ENCODE measurements at regions not wholly inside any gene's neighbourhood (a gene's known extent, or its start where the extent isn't known, plus 50 kb on each side); places are given as distances from the start of the nearest gene placed in this dataset.

GRCh38 chr22:27612115-27612514, 189.4 kb downstream of the MN1 start:
- TF ChIP-seq CTCF (IDR thresholded peaks at IDR 0.05; ENCODE audit: insufficient read depth, low read depth, low read length), result no peak
- no peak for TF ChIP-seq EZH2 (IDR thresholded peaks at IDR 0.05; ENCODE audit: insufficient read depth, low read length)
- Histone ChIP-seq H3K27me3 (ENCODE audit: insufficient read depth, low read length) (peaks cover 15% of the 10 kb centered on the region), H3K9me3 (ENCODE audit: insufficient read depth, low read depth, low read length) (no peaks in the 10 kb centered on the region), H3K4me3 (ENCODE audit: insufficient read depth, low read depth, low read length) (no peak overlapping the region), H3K27ac (ENCODE audit: low read depth, low read length) (no peak overlapping the region), H3K9ac (ENCODE audit: low read length) (no peak overlapping the region), H4K20me1 (ENCODE audit: insufficient read depth, low read length) (no peaks in the 10 kb centered on the region), H3K79me2 (ENCODE audit: insufficient read depth, low read length) (no peaks in the 10 kb centered on the region), H2AFZ (ENCODE audit: low read depth, low read length) (no peak overlapping the region), H3K4me2 (ENCODE audit: low read length) (no peak overlapping the region), H3K36me3 (ENCODE audit: insufficient read depth, low read length) (no peaks in the 10 kb centered on the region), H3K4me1 (ENCODE audit: insufficient read depth, low read length) (no peaks in the 10 kb centered on the region)
- H3K27me3 Mint-ChIP-seq (ENCODE audit: low read depth, unreplicated experiment), result peaks cover 26% of the 10 kb centered on the region
- H3K4me1 Mint-ChIP-seq (ENCODE audit: low read depth, unreplicated experiment), result peaks cover 6% of the 10 kb centered on the region
- DNase-seq (ENCODE audit: low read depth), result no peak
- no peak for FAIRE-seq
- H3K36me3 Mint-ChIP-seq (ENCODE audit: low read depth, unreplicated experiment), result peaks cover 3% of the 10 kb centered on the region
- H3K4me3 Mint-ChIP-seq (ENCODE audit: unreplicated experiment), result no peak overlapping the region
- no peaks in the 10 kb centered on the region for H3K9me3 Mint-ChIP-seq (ENCODE audit: unreplicated experiment)
- no peak overlapping the region for H3K27ac Mint-ChIP-seq (ENCODE audit: unreplicated experiment)

- no peaks in the 10 kb centered on the region for H3K9me3 Mint-ChIP-seq (ENCODE audit: unreplicated experiment)
- Histone ChIP-seq H2AFZ (ENCODE audit: low read depth, low read length) (peak overlapping the region; percentile 56), H3K9ac (ENCODE audit: low read length) (no peak overlapping the region), H3K4me2 (ENCODE audit: low read length) (peak overlapping the region; percentile 83), H3K27me3 (ENCODE audit: insufficient read depth, low read length) (peaks cover 15% of the 10 kb centered on the region), H3K4me3 (ENCODE audit: insufficient read depth, low read depth, low read length) (peak overlapping the region; percentile 28), H3K27ac (ENCODE audit: low read depth, low read length) (no peak overlapping the region), H3K79me2 (ENCODE audit: insufficient read depth, low read length) (no peaks in the 10 kb centered on the region), H3K36me3 (ENCODE audit: insufficient read depth, low read length) (no peaks in the 10 kb centered on the region), H4K20me1 (ENCODE audit: insufficient read depth, low read length) (no peaks in the 10 kb centered on the region), H3K4me1 (ENCODE audit: insufficient read depth, low read length) (no peaks in the 10 kb centered on the region), H3K9me3 (ENCODE audit: insufficient read depth, low read depth, low read length) (no peaks in the 10 kb centered on the region)
- H3K4me3 Mint-ChIP-seq (ENCODE audit: unreplicated experiment), result no peak overlapping the region
- TF ChIP-seq CTCF (IDR thresholded peaks at IDR 0.05; ENCODE audit: insufficient read depth, low read depth, low read length) (no peak), EZH2 (IDR thresholded peaks at IDR 0.05; ENCODE audit: insufficient read depth, low read length) (no peak)
- H3K27ac Mint-ChIP-seq (ENCODE audit: unreplicated experiment), result no peak overlapping the region
- FAIRE-seq (no peak), DNase-seq (ENCODE audit: low read depth) (no peak)
- peaks cover 26% of the 10 kb centered on the region for H3K27me3 Mint-ChIP-seq (ENCODE audit: low read depth, unreplicated experiment)
- peaks cover 1% of the 10 kb centered on the region for H3K36me3 Mint-ChIP-seq (ENCODE audit: low read depth, unreplicated experiment)
- H3K4me1 Mint-ChIP-seq (ENCODE audit: low read depth, unreplicated experiment), result peaks cover 6% of the 10 kb centered on the region
Observed at GRCh38 chr22:27613099-27614005, 188.2 kb downstream of the MN1 start.

All from astrocyte (in vitro differentiated cells and primary cell).